Esophagus squamous epithelium (tissue), 5 donors: ENCODE measurements at regions not wholly inside any gene's neighbourhood (a gene's known extent, or its start where the extent isn't known, plus 50 kb on each side); places are given as distances from the start of the nearest gene placed in this dataset.
A peak's percentile ranks its signal among the peaks of the same experiment; 100 is the strongest.

Source experiments
- DNase-seq: peaks from one replicate; lab custom pipeline; 2025; lab: John Stamatoyannopoulos, UW
- H3K27ac ChIP-seq, 4 donors: fragments of 200-600 bp; sonication (generic); one replicate each; pipeline ENCODE4 v1.5.1; 2016 to 2019; ENCODE audit warnings: mild to moderate bottlenecking in 1 of 4
- H3K27me3 ChIP-seq, 4 donors: fragments of 200-600 bp; sonication (generic); 1 replicate in 3 of 4; 2 replicates in 1 of 4; pipeline versions ENCODE4 v1.5.1 to v1.6.0; 2017 to 2021; ENCODE audit warnings: antibody characterized with exemption in 1 of 4
- H3K36me3 ChIP-seq, 3 donors: fragments of 200-600 bp; sonication (generic); one replicate each; pipeline ENCODE4 v1.5.1; 2016 to 2019
- H3K4me1 ChIP-seq, 3 donors: fragments of 200-600 bp; sonication (generic); one replicate each; pipeline ENCODE4 v1.5.1; 2017 to 2019
- H3K4me3 ChIP-seq, 4 donors: fragments of 200-600 bp; sonication (generic); 1 replicate in 3 of 4; 2 replicates in 1 of 4; pipeline ENCODE4 v1.5.1; 2016 to 2019; ENCODE audit warnings: mild to moderate bottlenecking in 2 of 4, moderate library complexity in 1 of 4
- H3K9me3 ChIP-seq, 3 donors: fragments of 200-600 bp; sonication (generic); one replicate each; pipeline ENCODE4 v1.5.1; 2016 to 2019
- CTCF ChIP-seq, 6 experiments: fragments of 450-650 bp in 4 of 6; fragments of 200-600 bp in 2 of 6; sonication (generic) in 2 of 6; IDR thresholded peaks; one replicate each; pipeline ENCODE4 v1.5.1; 2016 to 2019; ENCODE audit warnings: antibody characterized with exemption in 6 of 6, mild to moderate bottlenecking in 4 of 6, moderate library complexity in 4 of 6
- POLR2A ChIP-seq, 4 donors: fragments of 450-650 bp; IDR thresholded peaks; one replicate each; pipeline ENCODE4 v1.6.1; 2017; ENCODE audit warnings: antibody characterized with exemption in 4 of 4, mild to moderate bottlenecking in 4 of 4, moderate library complexity in 3 of 4
- WGBS, 2 donors: methylation state at CpG; one replicate each; pipeline ENCODE4 v1.1.5; 2018; 5-methylcytosine and 5-hydroxymethylcytosine counted together
- intact Hi-C: fragments of 100-400 bp; cut with DNase I; formaldehyde crosslinking; loops from one replicate; pipeline ENCODE4 v1.15.0; 2022
- donor health status: DM: yes; HTN: yes; CAD: no.

DNA sequence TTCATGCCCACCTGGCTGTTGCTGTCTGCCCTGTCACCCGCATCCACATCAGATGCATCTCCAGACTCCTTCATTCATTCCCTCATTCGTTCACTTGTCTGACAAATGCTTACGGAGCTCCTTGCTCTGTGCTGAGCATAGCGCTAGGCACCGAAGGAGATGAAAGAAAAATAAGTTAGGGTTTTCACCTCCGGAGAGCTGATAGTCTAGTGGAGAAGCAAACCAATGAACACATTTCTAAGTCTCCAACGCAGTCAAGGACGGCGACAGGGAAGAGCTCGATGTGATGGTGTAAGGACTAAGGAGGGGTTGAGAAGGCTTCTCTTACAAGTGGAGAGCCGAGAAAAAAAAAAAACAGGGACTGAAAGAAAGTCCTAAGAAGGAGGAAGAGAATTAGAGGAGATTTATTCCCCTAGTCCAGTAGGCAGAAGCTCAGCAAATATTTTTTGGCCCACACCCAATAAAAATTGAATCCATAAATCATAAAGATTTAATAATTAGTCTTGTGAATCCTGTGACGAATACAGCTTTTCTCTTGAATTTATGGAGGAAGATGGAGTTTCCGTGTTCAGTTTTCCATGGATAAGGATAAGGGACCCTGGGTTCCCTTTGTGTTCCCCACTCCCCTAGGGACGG is 127.2 kb upstream of the DLG1 start:
- DNase-seq = no peak
- 81% methylated on average over 11 to 12 of the region's 14 CpGs for whole genome bisulfite sequencing, 2 donors
- TF ChIP-seq POLR2A (IDR thresholded peaks at IDR 0.05) (no peak), CTCF (IDR thresholded peaks at IDR 0.05) (no peak)
- H3K4me1 ChIP-seq = peaks cover 0 to 62% (median 14%) of the 10 kb centered on the region in 3 donors
- no peaks in the 10 kb centered on the region for H3K36me3 ChIP-seq
- H3K4me3 ChIP-seq = no peak overlapping the region
- peak overlapping the region in 1 of 4 donors; percentile 17 for H3K27ac ChIP-seq
- no peaks in the 10 kb centered on the region for H3K27me3 ChIP-seq
- H3K9me3 ChIP-seq = no peaks in the 10 kb centered on the region
- intact Hi-C loops = no loop called here

DNA sequence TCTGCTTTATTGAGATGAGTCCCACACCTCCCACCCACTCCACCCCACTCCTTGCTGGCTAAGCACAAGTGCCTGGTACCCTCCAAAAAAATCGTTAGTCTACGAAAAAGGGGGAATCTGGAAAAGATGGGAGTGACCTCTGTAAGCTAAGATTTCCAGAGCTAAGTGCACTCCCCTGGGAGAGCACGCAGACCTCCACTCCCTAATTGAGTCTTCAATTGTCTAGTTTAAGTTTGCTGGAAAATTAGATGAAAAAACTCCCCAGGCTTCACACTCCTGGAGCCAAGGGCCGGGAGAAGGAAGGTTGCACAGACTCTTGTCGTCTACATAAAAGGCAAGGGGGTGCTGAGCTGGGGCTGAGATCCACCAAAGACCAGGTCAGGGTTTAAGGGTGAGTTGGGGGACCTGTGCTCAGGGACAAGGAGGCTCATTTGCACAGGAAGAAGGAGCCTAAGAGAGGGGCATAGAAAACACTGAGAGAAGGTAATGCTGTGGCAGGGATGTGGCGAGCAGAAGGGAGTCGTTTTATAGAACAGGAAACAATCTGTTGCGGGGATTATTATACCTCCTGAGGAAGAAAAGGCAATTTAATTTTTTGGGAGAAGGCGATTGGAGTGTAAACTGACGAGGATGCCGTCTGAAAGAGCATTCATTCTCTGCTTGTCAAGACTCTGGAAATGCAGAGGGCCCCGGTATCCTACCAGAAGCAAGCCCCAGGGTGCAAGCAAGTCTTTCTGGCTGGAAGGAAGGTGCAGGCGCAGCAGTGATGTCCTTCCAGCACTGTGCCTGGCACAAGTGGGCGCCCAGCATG is 126.5 kb upstream of the DLG1 start:
- no peak for DNase-seq
- WGBS, 2 donors = 79 to 84% methylated on average over 13 to 14 of the region's 14 CpGs
- intact Hi-C loops = no loop called here
- Histone ChIP-seq H3K36me3 (no peaks in the 10 kb centered on the region), H3K27me3 (no peaks in the 10 kb centered on the region), H3K4me3 (no peak overlapping the region), H3K9me3 (no peaks in the 10 kb centered on the region), H3K27ac (no peak overlapping the region), H3K4me1 (peaks cover 0 to 58% (median 14%) of the 10 kb centered on the region in 3 donors)
- no peak for TF ChIP-seq CTCF (IDR thresholded peaks at IDR 0.05)
- TF ChIP-seq POLR2A (IDR thresholded peaks at IDR 0.05) = no peak

DNA sequence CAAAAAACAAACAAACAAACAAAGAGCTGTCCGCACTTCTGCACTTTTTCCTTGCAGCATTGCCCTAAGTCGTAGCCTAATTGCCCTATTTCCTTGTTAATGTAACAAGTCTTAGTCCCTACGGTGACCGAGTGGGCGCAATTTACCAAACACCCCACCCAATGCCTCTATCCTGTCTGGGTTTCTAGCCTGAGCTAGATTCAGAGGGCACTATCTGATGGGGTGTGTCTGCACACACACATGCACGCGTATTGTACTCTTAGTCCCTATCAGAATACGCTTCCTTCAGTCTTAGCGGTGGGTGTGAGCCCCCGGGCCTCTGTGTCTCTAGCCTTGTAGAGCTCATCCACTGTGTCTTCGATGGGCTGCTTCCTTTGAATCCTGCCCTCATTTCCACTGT is 125.9 kb upstream of the DLG1 start:
- intact Hi-C loops = no loop called here
- peaks cover 0 to 56% (median 14%) of the 10 kb centered on the region in 3 donors for H3K4me1 ChIP-seq
- H3K9me3 ChIP-seq = no peaks in the 10 kb centered on the region
- no peak overlapping the region for H3K27ac ChIP-seq
- WGBS, 2 donors = 79 to 90% methylated on average over 11 of the region's 11 CpGs
- TF ChIP-seq POLR2A (IDR thresholded peaks at IDR 0.05) (no peak), CTCF (IDR thresholded peaks at IDR 0.05) (no peak)
- H3K36me3 ChIP-seq = no peaks in the 10 kb centered on the region
- H3K4me3 ChIP-seq = no peak overlapping the region
- no peaks in the 10 kb centered on the region for H3K27me3 ChIP-seq
- DNase-seq = no peak

DNA sequence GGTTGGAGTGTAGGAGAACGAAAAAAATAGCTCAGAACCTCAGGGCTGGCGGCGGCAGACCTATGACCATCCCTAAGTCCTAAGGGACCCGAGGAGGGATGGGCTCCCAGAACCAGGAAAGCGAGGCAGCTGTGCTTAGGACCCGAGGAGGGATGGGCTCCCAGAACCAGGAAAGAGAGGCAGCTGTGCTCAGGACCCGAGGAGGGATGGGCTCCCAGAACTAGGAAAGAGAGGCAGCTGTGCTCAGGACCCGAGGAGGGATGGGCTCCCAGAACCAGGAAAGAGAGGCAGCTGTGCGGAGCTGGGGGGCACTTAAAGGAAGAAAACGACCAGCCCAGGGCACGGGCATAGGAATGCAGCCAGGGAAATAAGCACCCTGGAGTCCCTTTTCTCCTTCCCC is 125.0 kb upstream of the DLG1 start:
- Histone ChIP-seq H3K4me1 (peaks cover 1 to 51% (median 14%) of the 10 kb centered on the region in 3 donors), H3K27ac (no peak overlapping the region), H3K4me3 (no peak overlapping the region), H3K36me3 (no peaks in the 10 kb centered on the region), H3K9me3 (no peaks in the 10 kb centered on the region), H3K27me3 (no peaks in the 10 kb centered on the region)
- WGBS, 2 donors = 64 to 77% methylated on average over 10 to 11 of the region's 11 CpGs
- intact Hi-C loops = no loop called here
- TF ChIP-seq CTCF (IDR thresholded peaks at IDR 0.05) (no peak), POLR2A (IDR thresholded peaks at IDR 0.05) (no peak)
- no peak for DNase-seq

- H3K27me3 ChIP-seq = no peaks in the 10 kb centered on the region
- no peaks in the 10 kb centered on the region for H3K9me3 ChIP-seq
- peak overlapping the region in 3 of 4 donors; percentile 34 to 77 (median 51) for H3K27ac ChIP-seq
- intact Hi-C loops = no loop called here
- TF ChIP-seq POLR2A (IDR thresholded peaks at IDR 0.05) (no peak), CTCF (IDR thresholded peaks at IDR 0.05) (no peak)
- no peaks in the 10 kb centered on the region for H3K36me3 ChIP-seq
- H3K4me3 ChIP-seq = no peak overlapping the region
- DNase-seq = no peak
- 53 to 65% methylated on average over 6 to 7 of the region's 7 CpGs for WGBS, 2 donors
- peaks cover 8 to 51% (median 11%) of the 10 kb centered on the region in 3 donors for H3K4me1 ChIP-seq
These were observed 124.1 kb upstream of the DLG1 start for GRCh38 chr3:197422506-197422905.
